Activated CD4-positive, alpha-beta memory T cell treated with anti-CD3 and anti-CD28 coated beads, Interleukin-2, amount 10 ng/mL, durations not matched to agents 7 days and 5 days (primary cell): ENCODE measurements at regions not wholly inside any gene's neighbourhood (a gene's known extent, or its start where the extent isn't known, plus 50 kb on each side); places are given as distances from the start of the nearest gene placed in this dataset.

Source experiments
- CTCF ChIA-PET: fragments of 350-600 bp; sonication (Branson Sonifier 250); formaldehyde crosslinking; loops from one replicate; lab custom pipeline; 2021; ENCODE audit warnings: antibody characterized with exemption, inconsistent platforms; lab: Charles Lee
- POLR2A ChIA-PET: fragments of 350-600 bp; sonication (Branson Sonifier 250); formaldehyde crosslinking; loops from one replicate; lab custom pipeline; 2021; ENCODE audit warnings: antibody characterized with exemption; lab: Charles Lee
- DNase-seq: peaks from one replicate; pipeline ENCODE4 v3.0.0-alpha.2; 2020
- H3K27ac Mint-ChIP-seq: one replicate; pipeline ENCODE4 v1.8.0; 2021; ENCODE audit warnings: mild to moderate bottlenecking, mixed read lengths
- H3K27me3 Mint-ChIP-seq: one replicate; pipeline ENCODE4 v1.8.0; 2021; ENCODE audit warnings: mixed read lengths
- H3K36me3 Mint-ChIP-seq: one replicate; pipeline ENCODE4 v1.8.0; 2021; ENCODE audit warnings: low read depth, mixed read lengths
- H3K4me1 Mint-ChIP-seq: one replicate; pipeline ENCODE4 v1.8.0; 2021; ENCODE audit warnings: mixed read lengths
- H3K4me3 Mint-ChIP-seq: one replicate; pipeline ENCODE4 v1.8.0; 2021; ENCODE audit warnings: mild to moderate bottlenecking, mixed read lengths
- H3K9me3 Mint-ChIP-seq: one replicate; pipeline ENCODE4 v1.8.0; 2021; ENCODE audit warnings: mixed read lengths

DNA sequence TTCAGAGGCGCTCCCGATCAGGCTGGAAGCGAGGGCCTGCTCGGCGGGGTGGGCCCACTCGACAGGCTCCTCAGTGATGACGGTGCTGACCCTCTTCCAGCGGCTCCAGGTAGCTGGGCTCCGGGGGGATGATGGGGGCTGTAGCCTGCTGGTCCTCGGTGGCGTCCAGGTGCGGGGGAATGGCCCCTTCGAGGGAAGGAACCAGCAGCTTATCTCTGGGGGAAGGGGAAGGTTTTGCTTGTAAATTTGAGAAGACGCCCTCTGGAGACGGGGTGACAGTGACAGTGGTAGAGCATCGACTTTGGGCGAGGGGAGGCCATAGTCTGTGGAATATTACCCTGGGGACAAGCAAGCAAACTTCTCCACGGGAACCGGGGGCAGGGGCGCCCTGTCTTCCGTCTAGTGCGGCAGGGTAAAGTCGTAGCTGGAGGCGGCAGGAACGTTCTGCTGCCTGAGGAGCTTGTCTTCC, 891.9 kb upstream of the LRRTM1 start:
- no peaks in the 10 kb centered on the region for H3K4me1 Mint-ChIP-seq
- no peaks in the 10 kb centered on the region for H3K36me3 Mint-ChIP-seq

DNA sequence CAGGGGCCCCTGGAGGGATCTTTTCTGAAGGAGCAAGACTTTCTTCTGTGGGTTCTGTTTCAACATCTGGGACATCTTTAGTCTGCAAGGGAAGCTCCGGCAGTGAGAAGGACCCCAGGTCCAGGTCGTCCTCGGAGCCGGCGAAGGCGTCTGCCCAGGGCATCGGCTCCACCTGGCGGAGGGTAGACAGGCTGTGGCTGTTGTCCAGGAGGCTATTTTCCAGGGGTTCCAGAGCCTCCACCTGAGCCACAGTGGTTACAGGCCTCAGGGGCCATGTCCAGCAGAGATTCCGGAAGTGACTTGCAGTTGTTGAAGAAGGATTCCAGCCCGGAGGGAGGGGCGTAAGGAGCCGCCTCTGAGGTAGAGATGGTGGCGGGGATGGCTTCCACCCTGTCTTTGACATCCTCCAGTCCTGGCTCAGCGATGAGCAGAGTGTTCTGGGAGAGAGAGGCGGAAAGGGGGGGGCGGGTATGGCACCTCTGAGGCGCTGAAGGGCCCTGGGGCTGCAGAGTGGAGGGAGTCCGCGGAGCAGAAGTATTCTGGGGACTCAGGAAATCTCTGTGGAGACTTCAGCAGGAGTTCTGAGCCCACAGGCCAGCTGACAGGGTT, 891.3 kb upstream of the LRRTM1 start:
- DNase-seq: no peak
- Mint-ChIP-seq H3K9me3 (peaks cover 11% of the 10 kb centered on the region), H3K27ac (no peak overlapping the region), H3K27me3 (no peaks in the 10 kb centered on the region), H3K4me1 (no peaks in the 10 kb centered on the region), H3K36me3 (no peaks in the 10 kb centered on the region), H3K4me3 (no peak overlapping the region)
- CTCF ChIA-PET: no interaction called here
- POLR2A ChIA-PET: no interaction called here

More for the DNA sequence above, 891.9 kb upstream of the LRRTM1 start:
- Mint-ChIP-seq H3K4me3 (no peak overlapping the region), H3K9me3 (peaks cover 11% of the 10 kb centered on the region), H3K27ac (no peak overlapping the region), H3K27me3 (no peaks in the 10 kb centered on the region)
- POLR2A ChIA-PET: no interaction called here
- CTCF ChIA-PET: no interaction called here
- no peak for DNase-seq

DNA sequence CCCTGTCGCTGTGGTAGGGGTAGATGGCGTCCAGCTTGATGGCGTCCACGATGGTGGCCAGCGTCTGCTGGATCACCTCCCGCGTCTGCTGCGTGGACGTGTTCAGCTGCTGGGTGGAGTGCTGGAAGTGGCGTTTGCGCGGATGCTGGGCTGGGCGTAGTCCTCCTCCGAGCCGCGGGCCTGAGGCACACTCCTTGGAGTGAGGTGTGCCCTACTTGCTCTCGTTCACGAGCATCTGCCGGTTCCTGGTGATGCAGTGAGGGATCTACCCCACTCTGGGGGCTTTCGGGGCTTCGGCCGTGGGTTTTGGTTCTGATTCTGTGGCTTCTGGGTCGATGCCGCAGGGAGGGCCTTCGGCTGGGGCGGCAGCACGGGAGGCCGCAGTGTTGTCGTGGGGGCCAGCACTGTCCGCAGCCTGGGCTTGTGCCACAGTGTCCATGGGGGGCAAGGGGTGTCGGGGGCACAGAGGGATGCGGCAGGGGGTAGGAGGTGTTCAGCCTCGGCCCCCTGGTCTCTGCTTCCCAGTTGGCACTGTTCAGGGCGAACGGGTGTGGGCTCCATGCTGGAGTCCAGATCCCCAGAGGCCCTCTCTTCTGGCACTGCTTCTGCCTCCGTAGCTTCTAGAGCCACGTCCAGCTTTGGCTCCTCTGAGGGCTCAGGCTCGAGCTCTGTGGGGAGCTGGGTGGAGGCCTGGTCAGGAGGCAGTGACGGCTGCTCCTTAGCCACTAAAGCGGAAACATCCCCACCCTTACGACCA, 890.6 kb upstream of the LRRTM1 start:
- Mint-ChIP-seq H3K4me3 (no peak overlapping the region), H3K27ac (no peak overlapping the region), H3K4me1 (no peaks in the 10 kb centered on the region), H3K9me3 (peaks cover 13% of the 10 kb centered on the region), H3K36me3 (no peaks in the 10 kb centered on the region), H3K27me3 (no peaks in the 10 kb centered on the region)
- ChIA-PET CTCF (no interaction called here), POLR2A (no interaction called here)
- no peak for DNase-seq

DNA sequence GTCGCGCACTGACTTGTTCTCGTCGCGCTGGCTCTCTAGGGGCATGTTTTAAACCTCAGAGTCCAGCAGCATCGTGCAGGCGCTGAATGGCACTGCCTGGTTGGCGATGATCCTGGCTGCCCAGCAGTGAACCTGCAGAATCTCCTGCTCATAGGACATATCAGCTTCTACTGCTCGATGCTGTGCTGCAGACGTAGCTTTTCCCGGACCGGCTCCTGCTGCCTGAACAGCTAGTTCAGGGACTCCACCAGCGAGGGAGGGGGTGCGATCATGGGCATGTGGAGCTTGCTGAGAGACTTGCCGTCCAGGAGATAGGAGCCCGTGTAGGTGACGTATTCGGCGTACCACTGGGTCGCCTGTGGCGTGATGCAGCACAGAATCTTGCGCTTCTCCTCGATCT, 890.0 kb upstream of the LRRTM1 start:
- Mint-ChIP-seq H3K9me3 (peaks cover 13% of the 10 kb centered on the region), H3K4me1 (no peaks in the 10 kb centered on the region), H3K27me3 (no peaks in the 10 kb centered on the region), H3K4me3 (no peak overlapping the region), H3K27ac (no peak overlapping the region), H3K36me3 (no peaks in the 10 kb centered on the region)
- no peak for DNase-seq
- ChIA-PET CTCF (no interaction called here), POLR2A (no interaction called here)

DNA sequence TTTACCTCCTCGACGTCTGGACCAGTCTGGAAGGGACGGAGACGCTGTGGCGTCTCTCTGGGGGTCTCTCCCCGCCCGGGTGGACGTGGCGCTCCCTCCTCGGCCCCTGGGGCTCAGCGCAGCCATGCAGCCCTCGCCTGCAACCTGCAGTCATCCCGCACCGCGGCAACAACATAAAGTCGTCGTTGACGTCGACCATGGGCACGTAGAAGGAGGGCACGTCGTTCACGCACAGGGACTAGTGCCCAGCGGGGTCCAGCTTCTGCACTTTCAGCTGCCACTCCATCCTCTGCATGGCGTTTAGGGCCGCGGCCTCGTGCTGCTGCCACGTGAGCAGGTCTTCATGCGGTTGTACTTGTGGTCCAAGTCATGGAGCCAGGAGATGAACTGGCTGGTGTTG, 889.6 kb upstream of the LRRTM1 start:
- POLR2A ChIA-PET: no interaction called here
- H3K9me3 Mint-ChIP-seq: peaks cover 13% of the 10 kb centered on the region
- H3K27ac Mint-ChIP-seq: no peak overlapping the region
- CTCF ChIA-PET: no interaction called here
- no peaks in the 10 kb centered on the region for H3K4me1 Mint-ChIP-seq
- no peak overlapping the region for H3K4me3 Mint-ChIP-seq
- DNase-seq: no peak
- no peaks in the 10 kb centered on the region for H3K27me3 Mint-ChIP-seq
- no peaks in the 10 kb centered on the region for H3K36me3 Mint-ChIP-seq

DNA sequence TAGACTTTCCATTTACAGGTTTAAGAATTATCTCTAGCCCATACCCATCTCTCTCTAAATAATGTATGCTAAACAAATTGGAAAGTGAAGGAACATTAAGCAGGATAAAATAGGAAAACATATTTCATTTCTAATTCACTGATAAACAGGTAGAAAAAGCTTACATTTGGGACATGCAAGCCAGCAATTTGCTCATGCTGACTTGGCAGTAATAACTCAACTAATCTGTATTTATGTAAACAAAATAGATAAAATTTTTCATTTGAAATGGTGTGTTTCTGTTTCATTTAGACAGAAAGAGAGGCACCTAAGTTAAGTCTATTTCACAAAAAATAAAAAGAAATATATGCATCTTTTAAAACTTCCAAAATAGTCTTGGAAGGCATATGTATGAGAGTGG, 877.3 kb upstream of the LRRTM1 start:
- POLR2A ChIA-PET: no interaction called here
- no peaks in the 10 kb centered on the region for H3K36me3 Mint-ChIP-seq
- CTCF ChIA-PET: no interaction called here
- H3K4me1 Mint-ChIP-seq: no peaks in the 10 kb centered on the region
- H3K27me3 Mint-ChIP-seq: no peaks in the 10 kb centered on the region
- H3K4me3 Mint-ChIP-seq: no peak overlapping the region
- peaks cover 7% of the 10 kb centered on the region for H3K9me3 Mint-ChIP-seq
- no peak for DNase-seq
- H3K27ac Mint-ChIP-seq: no peak overlapping the region

DNA sequence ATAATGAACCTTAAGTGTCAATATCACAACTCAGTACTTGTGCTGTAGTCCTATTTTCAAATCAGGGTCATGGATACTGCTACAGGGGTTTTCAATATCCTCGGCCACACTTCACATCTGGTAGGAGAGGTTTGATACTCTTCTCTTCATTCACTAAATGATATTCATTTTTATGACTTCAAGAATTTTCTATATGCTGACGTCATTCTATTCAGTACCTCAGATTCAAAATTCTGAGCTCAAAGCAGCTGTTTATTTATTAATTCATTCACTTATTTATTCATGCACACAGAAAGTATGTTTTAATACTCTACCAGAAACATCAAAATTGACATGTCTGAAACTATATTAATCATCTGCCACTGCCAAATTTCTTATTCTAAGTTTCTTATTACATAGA, 866.9 kb upstream of the LRRTM1 start:
- Mint-ChIP-seq H3K4me3 (no peak overlapping the region), H3K36me3 (no peaks in the 10 kb centered on the region), H3K27ac (no peak overlapping the region), H3K4me1 (no peaks in the 10 kb centered on the region), H3K9me3 (peaks cover 9% of the 10 kb centered on the region), H3K27me3 (no peaks in the 10 kb centered on the region)
- ChIA-PET POLR2A (no interaction called here), CTCF (no interaction called here)
- DNase-seq: no peak

DNA sequence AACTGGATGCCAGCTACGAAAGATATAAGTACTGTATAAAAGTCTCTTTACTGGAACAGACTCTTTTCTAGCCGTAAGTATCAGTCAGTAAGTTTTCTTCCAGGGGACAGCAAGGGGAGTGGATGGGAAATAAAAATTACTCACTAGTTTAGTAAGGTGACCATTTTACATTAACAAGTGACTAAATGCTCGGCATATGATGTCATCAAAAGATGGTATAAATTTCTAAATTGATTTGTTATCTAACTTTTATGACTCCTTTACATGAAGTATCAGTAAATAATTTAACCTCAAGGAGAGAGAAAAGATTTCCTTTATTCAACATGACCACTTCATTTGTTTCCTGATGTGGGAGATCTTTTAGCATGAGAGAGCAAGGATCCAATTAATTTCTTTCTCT, 859.0 kb upstream of the LRRTM1 start:
- no peaks in the 10 kb centered on the region for H3K27me3 Mint-ChIP-seq
- no peak overlapping the region for H3K27ac Mint-ChIP-seq
- ChIA-PET POLR2A (no interaction called here), CTCF (interaction anchor here (1.0 kb wide), 1 partner anchor 10 kb away, joined by 3 read pairs; no protein-coding TSS in a partner anchor)
- peaks cover 12% of the 10 kb centered on the region for H3K9me3 Mint-ChIP-seq
- no peak for DNase-seq
- no peaks in the 10 kb centered on the region for H3K4me1 Mint-ChIP-seq
- no peaks in the 10 kb centered on the region for H3K36me3 Mint-ChIP-seq
- no peak overlapping the region for H3K4me3 Mint-ChIP-seq

DNA sequence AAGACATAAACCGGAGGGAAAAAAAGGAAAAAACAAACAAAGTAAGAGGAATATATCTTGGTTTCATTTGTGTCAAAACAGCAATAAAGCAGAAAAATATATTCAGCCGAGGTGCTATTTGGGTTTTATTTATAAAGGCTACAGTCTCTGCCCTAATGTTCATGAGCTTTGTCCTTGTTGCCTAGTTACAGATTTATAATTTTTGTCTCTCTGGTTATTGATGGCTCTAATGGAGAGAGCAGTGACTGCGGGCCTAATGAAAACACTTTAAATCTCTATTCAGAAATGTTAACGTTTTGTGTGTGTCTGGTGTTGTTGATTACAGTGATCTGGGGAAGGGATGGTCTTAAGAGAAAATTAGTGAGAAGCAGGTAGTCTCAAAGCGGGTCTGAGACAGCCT, 854.0 kb upstream of the LRRTM1 start:
- Mint-ChIP-seq H3K4me3 (no peak overlapping the region), H3K9me3 (peaks cover 9% of the 10 kb centered on the region), H3K4me1 (no peaks in the 10 kb centered on the region), H3K27ac (no peak overlapping the region), H3K27me3 (no peaks in the 10 kb centered on the region), H3K36me3 (no peaks in the 10 kb centered on the region)
- ChIA-PET POLR2A (no interaction called here), CTCF (no interaction called here)
- DNase-seq: no peak

DNA sequence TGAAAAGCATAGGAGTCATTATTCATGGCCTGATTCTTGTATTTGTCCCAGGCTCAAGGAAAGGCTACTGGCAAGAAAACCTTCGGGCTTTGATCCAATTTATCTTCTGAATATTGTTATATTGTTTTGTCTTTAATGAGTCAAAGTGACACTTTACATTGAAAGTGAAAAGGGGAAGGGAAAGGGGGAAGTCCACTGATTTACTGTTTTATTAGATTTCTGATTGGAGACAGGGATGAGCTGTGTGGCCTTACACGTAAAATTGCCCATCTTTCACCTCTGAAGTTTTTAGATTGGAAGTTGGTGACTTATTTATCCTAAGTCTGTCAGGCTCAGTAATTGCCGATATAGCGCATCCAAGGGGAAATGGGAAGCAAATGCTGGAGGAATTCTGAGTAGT, 843.8 kb upstream of the LRRTM1 start:
- Mint-ChIP-seq H3K4me1 (no peaks in the 10 kb centered on the region), H3K4me3 (no peak overlapping the region), H3K9me3 (peaks cover 23% of the 10 kb centered on the region), H3K27me3 (no peaks in the 10 kb centered on the region), H3K36me3 (no peaks in the 10 kb centered on the region), H3K27ac (no peak overlapping the region)
- ChIA-PET CTCF (no interaction called here), POLR2A (no interaction called here)
- no peak for DNase-seq

DNA sequence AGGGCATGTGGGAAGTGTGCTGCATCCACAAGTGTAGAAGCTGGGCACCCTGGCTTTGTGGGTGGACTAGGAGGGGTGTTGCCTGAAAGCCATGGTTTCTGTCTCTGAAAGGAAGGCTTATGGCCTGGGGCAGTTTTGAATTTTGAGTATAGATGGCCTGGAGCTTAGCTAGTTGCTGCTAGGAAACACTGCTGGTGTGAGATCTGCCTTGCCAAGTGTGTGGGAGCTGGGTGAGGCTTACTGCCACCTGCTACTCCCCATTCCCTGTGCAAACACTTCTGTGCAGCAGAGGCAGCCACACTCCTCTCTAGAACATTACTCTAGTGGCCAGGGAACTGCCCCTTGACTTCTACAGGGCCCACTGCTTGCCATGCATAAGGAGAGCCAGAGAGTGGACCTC, 831.7 kb upstream of the LRRTM1 start:
- Mint-ChIP-seq H3K4me3 (no peak overlapping the region), H3K4me1 (no peaks in the 10 kb centered on the region), H3K9me3 (peaks cover 2% of the 10 kb centered on the region), H3K27me3 (no peaks in the 10 kb centered on the region), H3K36me3 (no peaks in the 10 kb centered on the region), H3K27ac (no peak overlapping the region)
- no peak for DNase-seq
- ChIA-PET POLR2A (no interaction called here), CTCF (no interaction called here)

DNA sequence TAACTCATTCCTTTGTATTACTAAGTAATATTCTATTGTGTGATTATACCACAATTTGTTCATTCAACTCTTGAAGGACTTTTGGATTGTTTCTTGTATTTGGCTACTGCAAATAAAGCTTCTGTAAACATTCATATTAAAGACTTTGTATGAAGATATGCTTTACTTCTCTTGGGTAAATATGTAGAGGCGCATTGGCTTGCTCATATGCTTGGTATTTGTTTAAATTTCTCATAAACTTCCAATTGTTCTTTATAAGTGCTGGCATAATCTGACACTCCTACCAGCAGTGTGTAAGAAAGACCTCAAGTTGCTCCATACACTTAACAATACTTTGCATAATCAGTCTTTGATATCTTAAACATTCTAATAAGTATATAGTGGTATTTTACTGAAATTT, 792.8 kb upstream of the LRRTM1 start:
- ChIA-PET POLR2A (no interaction called here), CTCF (no interaction called here)
- Mint-ChIP-seq H3K4me3 (no peak overlapping the region), H3K4me1 (no peaks in the 10 kb centered on the region), H3K27me3 (no peaks in the 10 kb centered on the region), H3K9me3 (no peaks in the 10 kb centered on the region), H3K27ac (no peak overlapping the region), H3K36me3 (no peaks in the 10 kb centered on the region)
- no peak for DNase-seq

DNA sequence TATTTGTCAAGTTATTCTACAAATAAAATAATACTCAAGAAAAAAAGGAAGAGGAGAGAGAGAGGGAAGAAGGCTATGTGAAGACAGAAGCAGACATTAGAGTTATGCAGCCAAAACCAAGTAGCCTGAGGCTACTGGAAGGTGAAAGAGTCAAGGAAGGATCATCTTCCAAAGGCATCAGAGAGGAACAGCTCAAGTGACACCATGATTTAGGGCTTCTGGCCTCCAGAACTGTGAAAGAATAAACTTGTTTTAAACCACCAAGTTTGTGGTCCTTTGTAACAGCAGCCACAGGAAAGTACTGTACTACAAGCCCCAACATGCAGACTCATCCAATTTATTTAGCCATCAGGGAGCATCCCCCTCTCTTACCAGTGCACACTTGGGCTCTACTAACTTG, 788.5 kb upstream of the LRRTM1 start:
- H3K9me3 Mint-ChIP-seq: peaks cover 5% of the 10 kb centered on the region
- H3K27ac Mint-ChIP-seq: no peak overlapping the region
- DNase-seq: no peak
- H3K4me1 Mint-ChIP-seq: no peaks in the 10 kb centered on the region
- H3K36me3 Mint-ChIP-seq: no peaks in the 10 kb centered on the region
- H3K4me3 Mint-ChIP-seq: no peak overlapping the region
- H3K27me3 Mint-ChIP-seq: no peaks in the 10 kb centered on the region
- CTCF ChIA-PET: interaction anchor here (0.6 kb wide), 1 partner anchor 37 kb away, joined by 6 read pairs; no protein-coding TSS in a partner anchor
- POLR2A ChIA-PET: no interaction called here

DNA sequence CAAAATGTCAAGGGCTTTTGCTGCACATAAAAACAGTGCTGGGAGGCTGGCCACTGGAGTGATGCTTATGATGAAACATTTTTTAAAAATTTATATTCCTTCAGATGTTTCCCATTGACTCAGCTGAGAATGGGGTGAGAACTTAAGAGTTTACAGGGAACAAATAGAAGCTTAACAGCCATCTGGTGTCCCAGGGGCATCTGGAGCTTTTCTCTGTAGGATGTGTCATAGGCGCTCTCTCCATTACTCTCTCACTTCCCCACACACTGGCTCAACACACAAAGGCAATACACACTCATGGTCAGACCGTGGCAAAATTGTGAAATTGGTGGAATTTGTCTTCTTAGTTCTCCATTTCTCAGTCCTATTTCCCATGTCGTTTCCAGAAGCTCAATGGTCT, 783.1 kb upstream of the LRRTM1 start:
- no peak for DNase-seq
- Mint-ChIP-seq H3K9me3 (peaks cover 7% of the 10 kb centered on the region), H3K4me1 (no peaks in the 10 kb centered on the region), H3K27me3 (no peaks in the 10 kb centered on the region), H3K4me3 (no peak overlapping the region), H3K36me3 (no peaks in the 10 kb centered on the region), H3K27ac (no peak overlapping the region)
- CTCF ChIA-PET: no interaction called here
- POLR2A ChIA-PET: no interaction called here
